ENCODE measurements at regions not wholly inside any gene's neighbourhood (a gene's known extent, or its start where the extent isn't known, plus 50 kb on each side); places are given as distances from the start of the nearest gene placed in this dataset.

- no peak for DNase-seq
- no peak overlapping the region for H3K4me3 Mint-ChIP-seq (ENCODE audit: low read depth, unreplicated experiment)
- no peaks in the 10 kb centered on the region for H3K9me3 Mint-ChIP-seq (ENCODE audit: low read depth, unreplicated experiment)
- peaks cover 64% of the 10 kb centered on the region for H3K27me3 Mint-ChIP-seq (ENCODE audit: unreplicated experiment)
- intact Hi-C loops (cut with micrococcal nuclease; ENCODE audit: unreplicated experiment) = no loop called here
- no peak overlapping the region for H3K27ac Mint-ChIP-seq (ENCODE audit: unreplicated experiment)
- TF ChIP-seq CTCF (IDR thresholded peaks at IDR 0.05; ENCODE audit: unreplicated experiment) = no peak
- H3K4me1 Mint-ChIP-seq (ENCODE audit: low read depth, unreplicated experiment) = no peaks in the 10 kb centered on the region
- H3K36me3 Mint-ChIP-seq (ENCODE audit: insufficient read depth, unreplicated experiment) = no peaks in the 10 kb centered on the region
- no TSS peak for BruUV-seq (replicated peaks)
- CTCF ChIA-PET = no interaction called here
Observed at GRCh38 chr2:15747603-15748471, 156.2 kb downstream of the DDX1 start.

- no peaks in the 10 kb centered on the region for H3K36me3 Mint-ChIP-seq (ENCODE audit: insufficient read depth, unreplicated experiment)
- no peak overlapping the region for H3K27ac Mint-ChIP-seq (ENCODE audit: unreplicated experiment)
- TF ChIP-seq CTCF (IDR thresholded peaks at IDR 0.05; ENCODE audit: unreplicated experiment) = no peak
- peak; percentile 12 for DNase-seq
- H3K9me3 Mint-ChIP-seq (ENCODE audit: low read depth, unreplicated experiment) = no peaks in the 10 kb centered on the region
- BruUV-seq (replicated peaks) = no TSS peak
- CTCF ChIA-PET = no interaction called here
- H3K27me3 Mint-ChIP-seq (ENCODE audit: unreplicated experiment) = peaks cover 55% of the 10 kb centered on the region
- intact Hi-C loops (cut with micrococcal nuclease; ENCODE audit: unreplicated experiment) = no loop called here
- H3K4me3 Mint-ChIP-seq (ENCODE audit: low read depth, unreplicated experiment) = no peak overlapping the region
- no peaks in the 10 kb centered on the region for H3K4me1 Mint-ChIP-seq (ENCODE audit: low read depth, unreplicated experiment)
Observed at GRCh38 chr2:15748736-15749323, 157.2 kb downstream of the DDX1 start.

GRCh38 chr2:15749460-15750432 is 158.1 kb downstream of the DDX1 start:
- H3K4me3 Mint-ChIP-seq (ENCODE audit: low read depth, unreplicated experiment) = no peak overlapping the region
- TF ChIP-seq CTCF (IDR thresholded peaks at IDR 0.05; ENCODE audit: unreplicated experiment) = no peak
- H3K36me3 Mint-ChIP-seq (ENCODE audit: insufficient read depth, unreplicated experiment) = no peaks in the 10 kb centered on the region

GRCh38 chr2:15750433-15750814 is 158.8 kb downstream of the DDX1 start:
- no peak overlapping the region for H3K4me3 Mint-ChIP-seq (ENCODE audit: low read depth, unreplicated experiment)
- no TSS peak for BruUV-seq (replicated peaks)
- peaks cover 55% of the 10 kb centered on the region for H3K27me3 Mint-ChIP-seq (ENCODE audit: unreplicated experiment)
- no peaks in the 10 kb centered on the region for H3K4me1 Mint-ChIP-seq (ENCODE audit: low read depth, unreplicated experiment)
- no peaks in the 10 kb centered on the region for H3K36me3 Mint-ChIP-seq (ENCODE audit: insufficient read depth, unreplicated experiment)
- H3K9me3 Mint-ChIP-seq (ENCODE audit: low read depth, unreplicated experiment) = no peaks in the 10 kb centered on the region
- DNase-seq = no peak
- TF ChIP-seq CTCF (IDR thresholded peaks at IDR 0.05; ENCODE audit: unreplicated experiment) = no peak
- CTCF ChIA-PET = no interaction called here
- intact Hi-C loops (cut with micrococcal nuclease; ENCODE audit: unreplicated experiment) = no loop called here
- H3K27ac Mint-ChIP-seq (ENCODE audit: unreplicated experiment) = no peak overlapping the region

More at GRCh38 chr2:15749460-15750432, 158.1 kb downstream of the DDX1 start:
- BruUV-seq (replicated peaks) = no TSS peak
- H3K27ac Mint-ChIP-seq (ENCODE audit: unreplicated experiment) = no peak overlapping the region
- intact Hi-C loops (cut with micrococcal nuclease; ENCODE audit: unreplicated experiment) = no loop called here
- H3K4me1 Mint-ChIP-seq (ENCODE audit: low read depth, unreplicated experiment) = no peaks in the 10 kb centered on the region
- CTCF ChIA-PET = no interaction called here
- peaks cover 55% of the 10 kb centered on the region for H3K27me3 Mint-ChIP-seq (ENCODE audit: unreplicated experiment)
- DNase-seq = no peak
- H3K9me3 Mint-ChIP-seq (ENCODE audit: low read depth, unreplicated experiment) = no peaks in the 10 kb centered on the region

All from Calu3 (cell line).